ENCODE measurements at regions not wholly inside any gene's neighbourhood (a gene's known extent, or its start where the extent isn't known, plus 50 kb on each side); places are given as distances from the start of the nearest gene placed in this dataset.

DNA sequence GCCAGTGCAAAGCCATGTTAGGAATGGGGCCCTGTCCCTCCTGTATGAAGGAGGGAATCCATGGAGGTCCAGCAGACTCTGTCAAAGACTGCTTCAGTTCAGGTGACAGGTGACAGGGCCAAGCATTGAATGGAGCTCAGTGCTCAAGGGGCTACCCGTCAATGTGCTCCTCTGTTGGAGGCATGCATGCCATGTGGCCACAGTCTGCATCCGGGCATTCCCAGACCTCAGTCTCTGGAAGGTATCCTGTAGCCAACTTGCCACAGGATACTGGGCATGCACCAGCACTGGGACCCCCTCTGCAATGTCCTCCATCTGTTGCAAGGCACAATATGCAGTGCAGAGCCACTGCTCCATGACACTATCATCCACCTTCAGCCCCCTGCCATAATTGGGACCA is 136.1 kb upstream of the GATB start:
- no peak overlapping the region for H3K4me3 Mint-ChIP-seq
- Histone ChIP-seq H3K27ac (ENCODE audit: low read depth in 1 of 2, low read length in 2 of 2) (no peak overlapping the region), H3K4me1 (ENCODE audit: control insufficient read depth in 1 of 2, insufficient read depth in 2 of 2, low read length in 2 of 2) (no peaks in the 10 kb centered on the region), H3K9me3 (replicated peaks in 1 of 2; ENCODE audit: control insufficient read depth in 1 of 2, insufficient read depth in 1 of 2, low read length in 2 of 2) (peaks cover 0 to 8% of the 10 kb centered on the region in 2 donors), H3K27me3 (ENCODE audit: control insufficient read depth in 2 of 2, insufficient read depth in 2 of 2, low read length in 2 of 2) (no peaks in the 10 kb centered on the region), H4K20me1 (ENCODE audit: insufficient read depth, low read length) (no peaks in the 10 kb centered on the region), H3K36me3 (replicated peaks in 1 of 2; ENCODE audit: control insufficient read depth in 1 of 2, insufficient read depth in 2 of 2, low read length in 2 of 2) (no peaks in the 10 kb centered on the region), H3K4me2 (replicated peaks; ENCODE audit: extremely low read depth, low read length, poor library complexity, severe bottlenecking) (no peak overlapping the region), H3K79me2 (ENCODE audit: insufficient read depth, low read length) (no peaks in the 10 kb centered on the region), H3K9ac (ENCODE audit: insufficient read depth, low read length, poor library complexity, severe bottlenecking) (no peak overlapping the region), H3K4me3 (replicated peaks in 1 of 3; ENCODE audit: low read depth in 2 of 3, low read length in 3 of 3) (no peak overlapping the region), H2AFZ (ENCODE audit: insufficient read depth, low read depth, low read length, poor library complexity, severe bottlenecking) (no peak overlapping the region)
- no peak for DNase-seq
- H3K9me3 Mint-ChIP-seq = peaks cover 2 to 26% (median 8%) of the 10 kb centered on the region in 7 donors
- H3K4me1 Mint-ChIP-seq = peaks cover 3% of the 10 kb centered on the region
- H3K27ac Mint-ChIP-seq = no peak overlapping the region
- peaks cover 1 to 6% (median 2%) of the 10 kb centered on the region in 3 donors for H3K27me3 Mint-ChIP-seq (ENCODE audit: low read depth in 3 of 3)
- H3K36me3 Mint-ChIP-seq = no peaks in the 10 kb centered on the region
- intact Hi-C loops (cut with micrococcal nuclease) = no loop called here
- TF ChIP-seq, protein P1, sequence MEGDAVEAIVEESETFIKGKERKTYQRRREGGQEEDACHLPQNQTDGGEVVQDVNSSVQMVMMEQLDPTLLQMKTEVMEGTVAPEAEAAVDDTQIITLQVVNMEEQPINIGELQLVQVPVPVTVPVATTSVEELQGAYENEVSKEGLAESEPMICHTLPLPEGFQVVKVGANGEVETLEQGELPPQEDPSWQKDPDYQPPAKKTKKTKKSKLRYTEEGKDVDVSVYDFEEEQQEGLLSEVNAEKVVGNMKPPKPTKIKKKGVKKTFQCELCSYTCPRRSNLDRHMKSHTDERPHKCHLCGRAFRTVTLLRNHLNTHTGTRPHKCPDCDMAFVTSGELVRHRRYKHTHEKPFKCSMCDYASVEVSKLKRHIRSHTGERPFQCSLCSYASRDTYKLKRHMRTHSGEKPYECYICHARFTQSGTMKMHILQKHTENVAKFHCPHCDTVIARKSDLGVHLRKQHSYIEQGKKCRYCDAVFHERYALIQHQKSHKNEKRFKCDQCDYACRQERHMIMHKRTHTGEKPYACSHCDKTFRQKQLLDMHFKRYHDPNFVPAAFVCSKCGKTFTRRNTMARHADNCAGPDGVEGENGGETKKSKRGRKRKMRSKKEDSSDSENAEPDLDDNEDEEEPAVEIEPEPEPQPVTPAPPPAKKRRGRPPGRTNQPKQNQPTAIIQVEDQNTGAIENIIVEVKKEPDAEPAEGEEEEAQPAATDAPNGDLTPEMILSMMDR (IDR thresholded peaks at IDR 0.05) = no peak
- WGBS (ENCODE audit: insufficient coverage) = 95% methylated on average over 2 of the region's 2 CpGs

DNA sequence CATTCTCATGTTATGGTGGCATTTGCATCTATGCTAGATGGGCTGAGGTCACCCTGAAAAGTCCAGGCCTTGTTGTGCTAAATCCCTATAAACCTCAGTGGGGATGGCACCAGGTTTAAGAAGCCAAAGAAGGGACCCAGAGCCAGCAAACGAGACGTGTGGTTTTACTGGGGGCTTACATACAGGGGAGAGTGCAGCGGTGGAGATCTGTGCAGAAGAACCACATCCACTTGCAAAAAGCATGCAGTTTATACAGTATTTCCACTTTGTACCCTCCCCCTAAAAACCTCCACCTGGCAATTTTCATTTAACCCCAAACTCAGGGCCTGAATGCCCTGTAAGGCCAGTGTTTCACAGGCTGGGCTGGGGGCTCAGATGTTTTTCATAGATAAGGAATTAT is 134.9 kb upstream of the GATB start:
- Mint-ChIP-seq H3K9me3 (peaks cover 0 to 21% (median 6%) of the 10 kb centered on the region in 7 donors), H3K36me3 (no peaks in the 10 kb centered on the region), H3K4me3 (no peak overlapping the region), H3K4me1 (peaks cover 3% of the 10 kb centered on the region), H3K27me3 (ENCODE audit: low read depth in 3 of 3) (peaks cover 1 to 7% (median 2%) of the 10 kb centered on the region in 3 donors), H3K27ac (no peak overlapping the region)
- Histone ChIP-seq H3K27ac (ENCODE audit: low read depth in 1 of 2, low read length in 2 of 2) (no peak overlapping the region), H3K9ac (ENCODE audit: insufficient read depth, low read length, poor library complexity, severe bottlenecking) (no peak overlapping the region), H3K4me3 (replicated peaks in 1 of 3; ENCODE audit: low read depth in 2 of 3, low read length in 3 of 3) (no peak overlapping the region), H3K9me3 (replicated peaks in 1 of 2; ENCODE audit: control insufficient read depth in 1 of 2, insufficient read depth in 1 of 2, low read length in 2 of 2) (peaks cover 0 to 8% of the 10 kb centered on the region in 2 donors), H3K4me2 (replicated peaks; ENCODE audit: extremely low read depth, low read length, poor library complexity, severe bottlenecking) (no peak overlapping the region), H4K20me1 (ENCODE audit: insufficient read depth, low read length) (no peaks in the 10 kb centered on the region), H3K4me1 (ENCODE audit: control insufficient read depth in 1 of 2, insufficient read depth in 2 of 2, low read length in 2 of 2) (no peaks in the 10 kb centered on the region), H3K27me3 (ENCODE audit: control insufficient read depth in 2 of 2, insufficient read depth in 2 of 2, low read length in 2 of 2) (no peaks in the 10 kb centered on the region), H2AFZ (ENCODE audit: insufficient read depth, low read depth, low read length, poor library complexity, severe bottlenecking) (no peak overlapping the region), H3K36me3 (replicated peaks in 1 of 2; ENCODE audit: control insufficient read depth in 1 of 2, insufficient read depth in 2 of 2, low read length in 2 of 2) (no peaks in the 10 kb centered on the region), H3K79me2 (ENCODE audit: insufficient read depth, low read length) (no peaks in the 10 kb centered on the region)
- no peak for DNase-seq
- 100% methylated on average over 1 of the region's 3 CpGs for WGBS (ENCODE audit: insufficient coverage)
- intact Hi-C loops (cut with micrococcal nuclease) = no loop called here
- TF ChIP-seq, protein P1 (IDR thresholded peaks at IDR 0.05) = no peak

All from CD14-positive monocyte (primary cell).